ENCODE measurements at regions not wholly inside any gene's neighbourhood (a gene's known extent, or its start where the extent isn't known, plus 50 kb on each side); places are given as distances from the start of the nearest gene placed in this dataset.

- TF ChIP-seq POLR2A (IDR thresholded peaks at IDR 0.05) (no peak), CTCF (IDR thresholded peaks at IDR 0.05) (no peak)
Measured at GRCh38 chr2:14350856-14351255, 281.7 kb upstream of the LRATD1 start.

Measured in testis (tissue), 2 donors.